B cell (primary cell): ENCODE measurements at regions not wholly inside any gene's neighbourhood (a gene's known extent, or its start where the extent isn't known, plus 50 kb on each side); places are given as distances from the start of the nearest gene placed in this dataset.

Experiments used
- ATAC-seq: fragments of 200-7000 bp; cut with Tn5 transposase; one replicate; pipeline ENCODE4 v1.10.0; 2021; ENCODE audit warnings: low read depth, mild to moderate bottlenecking, moderate number of reproducible peaks, moderate library complexity
- CTCF ChIA-PET: fragments of 350-600 bp; sonication (Branson Sonifier 250); formaldehyde crosslinking; loops from one replicate; lab custom pipeline; 2021; ENCODE audit warnings: antibody characterized with exemption, inconsistent platforms; lab: Charles Lee
- POLR2A ChIA-PET: fragments of 350-600 bp; sonication (Branson Sonifier 250); formaldehyde crosslinking; loops from one replicate; lab custom pipeline; 2021; ENCODE audit warnings: antibody characterized with exemption; lab: Charles Lee
- DNase-seq: peaks from one replicate; pipeline ENCODE4 v3.0.0; 2013
- H2AFZ ChIP-seq: 2 replicates; pipeline ENCODE4 v1.6.1; 2012; ENCODE audit warnings: mild to moderate bottlenecking, low read depth, low read length; ENCODE audit not compliant: insufficient read depth, poor library complexity, severe bottlenecking
- H3K27ac ChIP-seq, 2 donors: 1 replicate in 1 of 2; 2 replicates in 1 of 2; pipeline ENCODE4 v1.5.1; 2012 to 2013; ENCODE audit warnings: low read length in 2 of 2, mild to moderate bottlenecking in 2 of 2, moderate library complexity in 1 of 2
- H3K27me3 ChIP-seq, 4 experiments: fragments of 200-600 bp in 1 of 4; sonication (generic) in 1 of 4; replicated peaks in 1 of 4; 1 replicate in 2 of 4; 2 replicates in 2 of 4; pipeline versions ENCODE4 v1.6.1 to v1.7.0; 2013 to 2016; ENCODE audit warnings: low read length in 3 of 4, mild to moderate bottlenecking in 2 of 4, mixed read lengths in 1 of 4, moderate library complexity in 1 of 4; ENCODE audit not compliant: insufficient read depth in 4 of 4, control insufficient read depth in 3 of 4; ENCODE audit errors: control extremely low read depth in 1 of 4
- H3K36me3 ChIP-seq, 2 experiments: replicated peaks in 1 of 2; 1 replicate in 1 of 2; 2 replicates in 1 of 2; pipeline versions ENCODE4 v1.6.1 to v1.7.1; 2013; ENCODE audit warnings: low read length in 1 of 2; ENCODE audit not compliant: insufficient read depth in 2 of 2, control insufficient read depth in 1 of 2; ENCODE audit errors: control extremely low read depth in 1 of 2, extremely low read depth in 1 of 2
- H3K4me1 ChIP-seq, 2 donors: fragments of 200-600 bp in 1 of 2; sonication (generic) in 1 of 2; 1 replicate in 1 of 2; 2 replicates in 1 of 2; pipeline versions ENCODE4 v1.5.1 to v1.6.1; 2013 to 2017; ENCODE audit warnings: low read length in 2 of 2; ENCODE audit not compliant: control insufficient read depth in 2 of 2, insufficient read depth in 2 of 2
- H3K4me2 ChIP-seq: replicated peaks from 2 replicates; pipeline ENCODE3; 2012; ENCODE audit warnings: mild to moderate bottlenecking, low read depth, low read length; ENCODE audit not compliant: poor library complexity, severe bottlenecking
- H3K4me3 ChIP-seq, 5 experiments: fragments of 200-600 bp in 1 of 5; sonication (generic) in 1 of 5; 1 replicate in 3 of 5; 2 replicates in 2 of 5; pipeline versions ENCODE4 v1.5.1 to v1.7.0; 2011 to 2016; ENCODE audit warnings: low read length in 4 of 5, mild to moderate bottlenecking in 4 of 5, low read depth in 2 of 5, control low read depth in 1 of 5, moderate library complexity in 1 of 5; ENCODE audit not compliant: insufficient read depth in 1 of 5; ENCODE audit errors: control extremely low read depth in 1 of 5, extremely low read depth in 1 of 5
- H3K79me2 ChIP-seq: fragments of 200-600 bp; sonication (generic); one replicate; pipeline ENCODE4 v1.6.0; 2016; ENCODE audit warnings: low read length; ENCODE audit not compliant: control insufficient read depth, insufficient read depth
- H3K9ac ChIP-seq: fragments of 200-600 bp; sonication (generic); 2 replicates; pipeline ENCODE4 v1.6.1; 2017; ENCODE audit warnings: mild to moderate bottlenecking, low read length, moderate library complexity
- H3K9me3 ChIP-seq, 3 donors: one replicate each; pipeline versions ENCODE4 v1.6.1 to v1.7.1; 2013; ENCODE audit warnings: low read length in 2 of 3; ENCODE audit not compliant: control insufficient read depth in 2 of 3, insufficient read depth in 1 of 3; ENCODE audit errors: control extremely low read depth in 1 of 3
- H4K20me1 ChIP-seq: 2 replicates; pipeline ENCODE4 v1.6.0; 2012; ENCODE audit warnings: mild to moderate bottlenecking, low read length; ENCODE audit not compliant: insufficient read depth, control insufficient read depth, poor library complexity, severe bottlenecking
- H3K27ac Mint-ChIP-seq: one replicate; pipeline ENCODE4 v1.8.0; 2021; ENCODE audit warnings: mixed read lengths
- H3K27me3 Mint-ChIP-seq: one replicate; pipeline ENCODE4 v1.8.0; 2021; ENCODE audit warnings: mixed read lengths
- H3K4me1 Mint-ChIP-seq: one replicate; pipeline ENCODE4 v1.8.0; 2021; ENCODE audit warnings: mixed read lengths
- H3K4me3 Mint-ChIP-seq: one replicate; pipeline ENCODE4 v1.8.0; 2021; ENCODE audit warnings: mixed read lengths
- H3K9me3 Mint-ChIP-seq: one replicate; pipeline ENCODE4 v1.8.0; 2022; ENCODE audit warnings: mixed read lengths; ENCODE audit not compliant: insufficient read depth
- EZH2 ChIP-seq: IDR thresholded peaks from 2 replicates; pipeline ENCODE4 v1.6.1; 2012; ENCODE audit warnings: borderline replicate concordance, low read depth, mild to moderate bottlenecking, moderate library complexity, low read length; ENCODE audit not compliant: insufficient read depth, poor library complexity, severe bottlenecking
- WGBS: methylation state at CpG from one replicate; pipeline ENCODE4 v1.1.5; 2013; ENCODE audit warnings: missing lambda C conversion rate; ENCODE audit not compliant: insufficient coverage; 5-methylcytosine and 5-hydroxymethylcytosine counted together
- intact Hi-C: fragments of 100-400 bp; cut with micrococcal nuclease; formaldehyde crosslinking; loops from one replicate; pipeline ENCODE4 v1.10.0; 2022
- TF ChIP-seq, protein P1 (sequence below): fragments of 200-600 bp; IDR thresholded peaks from one replicate; pipeline ENCODE4 v1.8.0; 2022; ENCODE audit warnings: antibody characterized with exemption, mild to moderate bottlenecking

GRCh38 chr5:89545626-89546025 lies 662.6 kb upstream of the MEF2C start:
- H3K9ac ChIP-seq, result no peak overlapping the region
- H3K27me3 Mint-ChIP-seq, result no peaks in the 10 kb centered on the region
- H3K27me3 ChIP-seq, result no peaks in the 10 kb centered on the region
- no peak overlapping the region for H3K4me3 ChIP-seq
- no peaks in the 10 kb centered on the region for H3K9me3 ChIP-seq
- TF ChIP-seq, protein P1, sequence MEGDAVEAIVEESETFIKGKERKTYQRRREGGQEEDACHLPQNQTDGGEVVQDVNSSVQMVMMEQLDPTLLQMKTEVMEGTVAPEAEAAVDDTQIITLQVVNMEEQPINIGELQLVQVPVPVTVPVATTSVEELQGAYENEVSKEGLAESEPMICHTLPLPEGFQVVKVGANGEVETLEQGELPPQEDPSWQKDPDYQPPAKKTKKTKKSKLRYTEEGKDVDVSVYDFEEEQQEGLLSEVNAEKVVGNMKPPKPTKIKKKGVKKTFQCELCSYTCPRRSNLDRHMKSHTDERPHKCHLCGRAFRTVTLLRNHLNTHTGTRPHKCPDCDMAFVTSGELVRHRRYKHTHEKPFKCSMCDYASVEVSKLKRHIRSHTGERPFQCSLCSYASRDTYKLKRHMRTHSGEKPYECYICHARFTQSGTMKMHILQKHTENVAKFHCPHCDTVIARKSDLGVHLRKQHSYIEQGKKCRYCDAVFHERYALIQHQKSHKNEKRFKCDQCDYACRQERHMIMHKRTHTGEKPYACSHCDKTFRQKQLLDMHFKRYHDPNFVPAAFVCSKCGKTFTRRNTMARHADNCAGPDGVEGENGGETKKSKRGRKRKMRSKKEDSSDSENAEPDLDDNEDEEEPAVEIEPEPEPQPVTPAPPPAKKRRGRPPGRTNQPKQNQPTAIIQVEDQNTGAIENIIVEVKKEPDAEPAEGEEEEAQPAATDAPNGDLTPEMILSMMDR, result no peak
- peaks cover 8% of the 10 kb centered on the region for H3K4me1 Mint-ChIP-seq
- WGBS, result 95% methylated on average over 3 of the region's 5 CpGs
- no peaks in the 10 kb centered on the region for H3K9me3 Mint-ChIP-seq
- no peak overlapping the region for H3K4me3 Mint-ChIP-seq
- H4K20me1 ChIP-seq, result no peaks in the 10 kb centered on the region
- H3K4me2 ChIP-seq, result no peak overlapping the region
- no peak overlapping the region for H3K27ac ChIP-seq
- peaks cover 0 to 13% of the 10 kb centered on the region in 2 donors for H3K4me1 ChIP-seq
- no peak overlapping the region for H2AFZ ChIP-seq
- H3K79me2 ChIP-seq, result no peaks in the 10 kb centered on the region
- DNase-seq, result no peak
- H3K27ac Mint-ChIP-seq, result no peak overlapping the region
- intact Hi-C loops, result loop anchor here (5.0 kb wide), 1 partner anchor 37 kb away; no protein-coding TSS in a partner anchor
- no peaks in the 10 kb centered on the region for H3K36me3 ChIP-seq
- ChIA-PET POLR2A (no interaction called here), CTCF (no interaction called here)
- ATAC-seq, result no peak

GRCh38 chr5:89545076-89545475 lies 662.1 kb upstream of the MEF2C start:
- Histone ChIP-seq H3K27me3 (no peaks in the 10 kb centered on the region), H3K9me3 (peaks cover 0 to 3% (median 0%) of the 10 kb centered on the region in 3 donors), H4K20me1 (no peaks in the 10 kb centered on the region), H2AFZ (no peak overlapping the region), H3K79me2 (no peaks in the 10 kb centered on the region), H3K9ac (no peak overlapping the region), H3K4me1 (peaks cover 0 to 13% of the 10 kb centered on the region in 2 donors), H3K27ac (no peak overlapping the region), H3K36me3 (no peaks in the 10 kb centered on the region), H3K4me2 (no peak overlapping the region), H3K4me3 (no peak overlapping the region)
- Mint-ChIP-seq H3K4me3 (no peak overlapping the region), H3K27ac (no peak overlapping the region), H3K27me3 (no peaks in the 10 kb centered on the region), H3K4me1 (peaks cover 8% of the 10 kb centered on the region), H3K9me3 (no peaks in the 10 kb centered on the region)
- ATAC-seq (no peak), DNase-seq (no peak)
- whole genome bisulfite sequencing, result no CpG with 5 or more reads among the region's 2 CpGs
- POLR2A ChIA-PET, result no interaction called here
- intact Hi-C loops, result loop anchor here (5.0 kb wide), 1 partner anchor 37 kb away; no protein-coding TSS in a partner anchor
- CTCF ChIA-PET, result no interaction called here
- no peak for TF ChIP-seq EZH2
- TF ChIP-seq, protein P1, result no peak
